Psoas muscle (tissue), 7 donors: ENCODE measurements at regions not wholly inside any gene's neighbourhood (a gene's known extent, or its start where the extent isn't known, plus 50 kb on each side); places are given as distances from the start of the nearest gene placed in this dataset.

ENCODE experiments used
- ATAC-seq, 4 donors: fragments of 200-7000 bp; cut with Tn5 transposase; one replicate each; pipeline ENCODE4 v1.9.1; 2020; ENCODE audit warnings: moderate library complexity in 3 of 4, mild to moderate bottlenecking in 2 of 4
- DNase-seq, 2 donors: peaks; one replicate each; pipeline ENCODE4 v3.0.0-alpha.2; 2020
- H3K27ac ChIP-seq: fragments of 200-600 bp; one replicate; pipeline ENCODE4 v1.8.0; 2022
- H3K27me3 ChIP-seq, 3 donors: fragments of 200-600 bp in 1 of 3; one replicate each; pipeline versions ENCODE4 v1.6.1 to v1.8.0; 2013 to 2022; ENCODE audit warnings: low read length in 2 of 3, mild to moderate bottlenecking in 2 of 3, moderate library complexity in 1 of 3; ENCODE audit not compliant: insufficient read depth in 3 of 3
- H3K36me3 ChIP-seq, 2 donors: fragments of 200-600 bp in 1 of 2; one replicate each; pipeline versions ENCODE4 v1.6.1 to v1.8.0; 2013 to 2022; ENCODE audit warnings: low read depth in 1 of 2, mild to moderate bottlenecking in 1 of 2, moderate library complexity in 1 of 2; ENCODE audit not compliant: insufficient read depth in 1 of 2
- H3K4me1 ChIP-seq: fragments of 200-600 bp; one replicate; pipeline ENCODE4 v1.8.0; 2022
- H3K4me3 ChIP-seq: fragments of 200-600 bp; one replicate; pipeline ENCODE4 v1.8.0; 2022; ENCODE audit warnings: mild to moderate bottlenecking
- H3K9me3 ChIP-seq: fragments of 200-600 bp; one replicate; pipeline ENCODE4 v1.8.0; 2022
- CTCF ChIP-seq: fragments of 200-600 bp; IDR thresholded peaks from one replicate; pipeline ENCODE4 v1.8.0; 2022; ENCODE audit warnings: antibody characterized with exemption
- WGBS, 3 donors: extraction: QIAGEN DNeasy Blood & Tissue Kit; methylation state at CpG; one replicate each; pipeline versions ENCODE4 v1.1.6 to v1.1.7; 2013; 5-methylcytosine and 5-hydroxymethylcytosine counted together
- intact Hi-C, 2 donors: fragments of 100-400 bp; cut with DNase I; formaldehyde crosslinking; loops; one replicate each; pipeline versions ENCODE4 v1.11.0 to v1.14.2; 2022
- donor health status: healthy with polysubstance abuse.
- donor health status: DM: no; HTN: no; CAD: no; lungs with moderate emphysema.
- donor health status: Bipolar disorder and iron deficiency.
- donor health status: healthy.
- donor health status: DM: yes; HTN: yes; CAD: no.
- donor health status: DM: no; HTN: no; CAD: no.
- donor health status: DM: yes; HTN: yes; CAD: no.

GRCh38 chr20:39206899-39207564, 244.9 kb downstream of the DHX35 start:
- no peak for DNase-seq
- Histone ChIP-seq H3K36me3 (no peaks in the 10 kb centered on the region), H3K4me1 (peaks cover 22% of the 10 kb centered on the region), H3K9me3 (peaks cover 11% of the 10 kb centered on the region), H3K4me3 (no peak overlapping the region), H3K27ac (peak overlapping the region; percentile 31), H3K27me3 (no peaks in the 10 kb centered on the region)
- 40 to 60% (median 47%) methylated on average over 4 of the region's 4 CpGs for WGBS, 3 donors
- ATAC-seq, result peak; percentile 83 to 96 (median 89)
- intact Hi-C loops, result no loop called here
- TF ChIP-seq CTCF, result no peak

GRCh38 chr20:39195582-39196021, 233.5 kb downstream of the DHX35 start:
- TF ChIP-seq CTCF, result no peak
- no peak overlapping the region for H3K4me3 ChIP-seq
- H3K27ac ChIP-seq, result no peak overlapping the region
- intact Hi-C loops, result no loop called here
- no peaks in the 10 kb centered on the region for H3K9me3 ChIP-seq
- DNase-seq (no peak), ATAC-seq (no peak)
- no peaks in the 10 kb centered on the region for H3K36me3 ChIP-seq
- no peaks in the 10 kb centered on the region for H3K4me1 ChIP-seq
- H3K27me3 ChIP-seq, result peaks cover 0 to 3% (median 2%) of the 10 kb centered on the region in 3 donors
- 50 to 53% (median 51%) methylated on average over 8 of the region's 8 CpGs for WGBS, 3 donors

GRCh38 chr20:39190666-39191570, 228.8 kb downstream of the DHX35 start:
- DNase-seq, result no peak
- Histone ChIP-seq H3K4me3 (no peak overlapping the region), H3K36me3 (no peaks in the 10 kb centered on the region), H3K9me3 (no peaks in the 10 kb centered on the region), H3K27ac (no peak overlapping the region), H3K27me3 (peaks cover 0 to 2% (median 0%) of the 10 kb centered on the region in 3 donors), H3K4me1 (no peaks in the 10 kb centered on the region)
- no peak for TF ChIP-seq CTCF
- WGBS, 3 donors, result 70% methylated on average over 12 of the region's 12 CpGs
- intact Hi-C loops, result no loop called here
- peak in 2 of 4 donors; percentile 42 to 76 for ATAC-seq

- H3K4me3 ChIP-seq, result no peak overlapping the region
- no peak overlapping the region for H3K27ac ChIP-seq
- no peaks in the 10 kb centered on the region for H3K27me3 ChIP-seq
- no peaks in the 10 kb centered on the region for H3K4me1 ChIP-seq
- H3K36me3 ChIP-seq, result no peaks in the 10 kb centered on the region
- no peak for DNase-seq
- no peak for ATAC-seq
- peaks cover 15% of the 10 kb centered on the region for H3K9me3 ChIP-seq
- TF ChIP-seq CTCF, result no peak
- intact Hi-C loops, result no loop called here
These were observed 226.2 kb downstream of the DHX35 start for GRCh38 chr20:39188266-39188765.
